ENCODE measurements at regions not wholly inside any gene's neighbourhood (a gene's known extent, or its start where the extent isn't known, plus 50 kb on each side); places are given as distances from the start of the nearest gene placed in this dataset.

GRCh38 chr6:119658917-119659316 is 309.4 kb upstream of the MAN1A1 start:
- H3K9me3 Mint-ChIP-seq = no peaks in the 10 kb centered on the region
- no peak overlapping the region for H3K27ac Mint-ChIP-seq
- H3K36me3 Mint-ChIP-seq (ENCODE audit: low read depth) = no peaks in the 10 kb centered on the region
- H3K4me1 Mint-ChIP-seq (ENCODE audit: low read depth) = no peaks in the 10 kb centered on the region
- no peak overlapping the region for H3K4me3 Mint-ChIP-seq
- DNase-seq = no peak
- H3K27me3 Mint-ChIP-seq = no peaks in the 10 kb centered on the region

- H3K27me3 Mint-ChIP-seq = no peaks in the 10 kb centered on the region
- no peaks in the 10 kb centered on the region for H3K36me3 Mint-ChIP-seq (ENCODE audit: low read depth)
- H3K4me3 Mint-ChIP-seq = no peak overlapping the region
- H3K27ac Mint-ChIP-seq = no peak overlapping the region
- H3K9me3 Mint-ChIP-seq = no peaks in the 10 kb centered on the region
- DNase-seq = no peak
- no peaks in the 10 kb centered on the region for H3K4me1 Mint-ChIP-seq (ENCODE audit: low read depth)
These were observed 305.6 kb upstream of the MAN1A1 start for GRCh38 chr6:119655124-119655523.

GRCh38 chr6:119653329-119653728 is 303.8 kb upstream of the MAN1A1 start:
- Mint-ChIP-seq H3K4me3 (no peak overlapping the region), H3K4me1 (ENCODE audit: low read depth) (no peaks in the 10 kb centered on the region), H3K27ac (no peak overlapping the region), H3K27me3 (no peaks in the 10 kb centered on the region), H3K36me3 (ENCODE audit: low read depth) (no peaks in the 10 kb centered on the region), H3K9me3 (no peaks in the 10 kb centered on the region)
- no peak for DNase-seq

- no peak overlapping the region for H3K27ac Mint-ChIP-seq
- no peaks in the 10 kb centered on the region for H3K36me3 Mint-ChIP-seq (ENCODE audit: low read depth)
- no peak overlapping the region for H3K4me3 Mint-ChIP-seq
- DNase-seq = no peak
- no peaks in the 10 kb centered on the region for H3K27me3 Mint-ChIP-seq
- H3K4me1 Mint-ChIP-seq (ENCODE audit: low read depth) = no peaks in the 10 kb centered on the region
- H3K9me3 Mint-ChIP-seq = no peaks in the 10 kb centered on the region
These were observed 300.0 kb upstream of the MAN1A1 start for GRCh38 chr6:119649531-119649930.

- Mint-ChIP-seq H3K27ac (no peak overlapping the region), H3K36me3 (ENCODE audit: low read depth) (no peaks in the 10 kb centered on the region), H3K27me3 (no peaks in the 10 kb centered on the region), H3K9me3 (no peaks in the 10 kb centered on the region), H3K4me3 (no peak overlapping the region), H3K4me1 (ENCODE audit: low read depth) (no peaks in the 10 kb centered on the region)
- DNase-seq = no peak
These were observed 297.7 kb upstream of the MAN1A1 start for GRCh38 chr6:119647309-119647708.

- no peak for DNase-seq
- H3K27me3 Mint-ChIP-seq = no peaks in the 10 kb centered on the region
These were observed 294.3 kb upstream of the MAN1A1 start for GRCh38 chr6:119643876-119644275.

GRCh38 chr6:119637768-119638167 is 288.2 kb upstream of the MAN1A1 start:
- Mint-ChIP-seq H3K4me3 (no peak overlapping the region), H3K27ac (no peak overlapping the region), H3K36me3 (ENCODE audit: low read depth) (no peaks in the 10 kb centered on the region), H3K9me3 (no peaks in the 10 kb centered on the region), H3K27me3 (no peaks in the 10 kb centered on the region), H3K4me1 (ENCODE audit: low read depth) (peaks cover 2% of the 10 kb centered on the region)
- DNase-seq = no peak

More at GRCh38 chr6:119643876-119644275, 294.3 kb upstream of the MAN1A1 start:
- no peak overlapping the region for H3K27ac Mint-ChIP-seq
- no peaks in the 10 kb centered on the region for H3K4me1 Mint-ChIP-seq (ENCODE audit: low read depth)
- H3K4me3 Mint-ChIP-seq = no peak overlapping the region
- H3K9me3 Mint-ChIP-seq = no peaks in the 10 kb centered on the region
- no peaks in the 10 kb centered on the region for H3K36me3 Mint-ChIP-seq (ENCODE audit: low read depth)

GRCh38 chr6:119636060-119636459 is 286.5 kb upstream of the MAN1A1 start:
- H3K9me3 Mint-ChIP-seq = no peaks in the 10 kb centered on the region
- DNase-seq = no peak
- H3K36me3 Mint-ChIP-seq (ENCODE audit: low read depth) = no peaks in the 10 kb centered on the region
- no peaks in the 10 kb centered on the region for H3K27me3 Mint-ChIP-seq
- H3K4me3 Mint-ChIP-seq = no peak overlapping the region
- no peak overlapping the region for H3K27ac Mint-ChIP-seq
- peaks cover 2% of the 10 kb centered on the region for H3K4me1 Mint-ChIP-seq (ENCODE audit: low read depth)

- Mint-ChIP-seq H3K9me3 (no peaks in the 10 kb centered on the region), H3K4me1 (ENCODE audit: low read depth) (peaks cover 2% of the 10 kb centered on the region), H3K27ac (no peak overlapping the region), H3K27me3 (no peaks in the 10 kb centered on the region), H3K4me3 (no peak overlapping the region), H3K36me3 (ENCODE audit: low read depth) (no peaks in the 10 kb centered on the region)
- DNase-seq = no peak
These were observed 283.9 kb upstream of the MAN1A1 start for GRCh38 chr6:119633461-119633860.

- no peaks in the 10 kb centered on the region for H3K36me3 Mint-ChIP-seq (ENCODE audit: low read depth)
- no peak overlapping the region for H3K4me3 Mint-ChIP-seq
- no peak overlapping the region for H3K27ac Mint-ChIP-seq
- no peaks in the 10 kb centered on the region for H3K9me3 Mint-ChIP-seq
- no peak for DNase-seq
- no peaks in the 10 kb centered on the region for H3K27me3 Mint-ChIP-seq
- H3K4me1 Mint-ChIP-seq (ENCODE audit: low read depth) = no peaks in the 10 kb centered on the region
These were observed 281.1 kb upstream of the MAN1A1 start for GRCh38 chr6:119630561-119631192.

- DNase-seq = no peak
- Mint-ChIP-seq H3K9me3 (no peaks in the 10 kb centered on the region), H3K4me3 (no peak overlapping the region), H3K36me3 (ENCODE audit: low read depth) (no peaks in the 10 kb centered on the region), H3K4me1 (ENCODE audit: low read depth) (no peaks in the 10 kb centered on the region), H3K27me3 (no peaks in the 10 kb centered on the region), H3K27ac (no peak overlapping the region)
These were observed 279.4 kb upstream of the MAN1A1 start for GRCh38 chr6:119628691-119629594.

GRCh38 chr6:119627908-119628669 is 278.5 kb upstream of the MAN1A1 start:
- Mint-ChIP-seq H3K9me3 (no peaks in the 10 kb centered on the region), H3K4me3 (no peak overlapping the region), H3K4me1 (ENCODE audit: low read depth) (no peaks in the 10 kb centered on the region), H3K36me3 (ENCODE audit: low read depth) (no peaks in the 10 kb centered on the region), H3K27ac (no peak overlapping the region), H3K27me3 (no peaks in the 10 kb centered on the region)
- DNase-seq = no peak

GRCh38 chr6:119626884-119627619 is 277.5 kb upstream of the MAN1A1 start:
- no peaks in the 10 kb centered on the region for H3K36me3 Mint-ChIP-seq (ENCODE audit: low read depth)
- H3K27ac Mint-ChIP-seq = no peak overlapping the region
- no peaks in the 10 kb centered on the region for H3K4me1 Mint-ChIP-seq (ENCODE audit: low read depth)
- no peaks in the 10 kb centered on the region for H3K27me3 Mint-ChIP-seq
- no peak overlapping the region for H3K4me3 Mint-ChIP-seq
- DNase-seq = no peak
- H3K9me3 Mint-ChIP-seq = no peaks in the 10 kb centered on the region

GRCh38 chr6:119620846-119621555 is 271.4 kb upstream of the MAN1A1 start:
- no peak for DNase-seq
- H3K4me3 Mint-ChIP-seq = no peak overlapping the region

More at GRCh38 chr6:119620846-119621555, 271.4 kb upstream of the MAN1A1 start:
- Mint-ChIP-seq H3K9me3 (no peaks in the 10 kb centered on the region), H3K4me1 (ENCODE audit: low read depth) (no peaks in the 10 kb centered on the region), H3K27me3 (peaks cover 2% of the 10 kb centered on the region), H3K27ac (no peak overlapping the region), H3K36me3 (ENCODE audit: low read depth) (no peaks in the 10 kb centered on the region)
